Thymus (tissue), 11 donors: ENCODE measurements at regions not wholly inside any gene's neighbourhood (a gene's known extent, or its start where the extent isn't known, plus 50 kb on each side); places are given as distances from the start of the nearest gene placed in this dataset.

Experiments
- DNase-seq, 9 donors: peaks; one replicate each; pipeline ENCODE4 v3.0.0-alpha.2; 2013; ENCODE audit warnings: low spot score in 9 of 9, low read depth in 6 of 9, missing footprints in 1 of 9
- H3K27ac ChIP-seq, 2 donors: one replicate each; pipeline ENCODE4 v1.5.1; 2013; ENCODE audit warnings: control low read depth in 1 of 2, low read depth in 1 of 2, low read length in 1 of 2, mild to moderate bottlenecking in 1 of 2, moderate library complexity in 1 of 2
- H3K27me3 ChIP-seq, 2 donors: one replicate each; pipeline ENCODE4 v1.5.1; 2013; ENCODE audit warnings: low read length in 1 of 2; ENCODE audit not compliant: control insufficient read depth in 2 of 2, insufficient read depth in 1 of 2
- H3K36me3 ChIP-seq, 2 donors: one replicate each; pipeline ENCODE4 v1.5.1; 2013; ENCODE audit warnings: low read length in 1 of 2, mild to moderate bottlenecking in 1 of 2, moderate library complexity in 1 of 2; ENCODE audit not compliant: control insufficient read depth in 2 of 2, insufficient read depth in 2 of 2
- H3K4me1 ChIP-seq, 2 donors: one replicate each; pipeline ENCODE4 v1.5.1; 2013; ENCODE audit warnings: low read length in 2 of 2; ENCODE audit not compliant: control insufficient read depth in 2 of 2, insufficient read depth in 2 of 2
- H3K4me3 ChIP-seq, 2 donors: one replicate each; pipeline ENCODE4 v1.5.1; 2013; ENCODE audit warnings: low read length in 2 of 2, control low read depth in 1 of 2, mild to moderate bottlenecking in 1 of 2
- H3K9me3 ChIP-seq, 2 donors: one replicate each; pipeline ENCODE4 v1.5.1; 2013; ENCODE audit warnings: low read length in 1 of 2, mild to moderate bottlenecking in 1 of 2; ENCODE audit not compliant: control insufficient read depth in 2 of 2, insufficient read depth in 1 of 2
- WGBS: extraction: QIAGEN DNeasy Blood & Tissue Kit; methylation state at CpG from one replicate; pipeline ENCODE4 v1.1.7; 2013; 5-methylcytosine and 5-hydroxymethylcytosine counted together
- donor health status: healthy.

GRCh38 chr18:22467760-22468553 is 50.2 kb upstream of the CTAGE1 start:
- no peak for DNase-seq
- Histone ChIP-seq H3K36me3 (no peaks in the 10 kb centered on the region), H3K4me3 (no peak overlapping the region), H3K9me3 (no peaks in the 10 kb centered on the region), H3K4me1 (no peaks in the 10 kb centered on the region), H3K27ac (no peak overlapping the region), H3K27me3 (no peaks in the 10 kb centered on the region)
- 89% methylated on average over 8 of the region's 8 CpGs for WGBS

- no peak for DNase-seq
- H3K27ac ChIP-seq, result no peak overlapping the region
- no peaks in the 10 kb centered on the region for H3K36me3 ChIP-seq
- no peaks in the 10 kb centered on the region for H3K27me3 ChIP-seq
- no peaks in the 10 kb centered on the region for H3K4me1 ChIP-seq
- 97% methylated on average over 6 of the region's 6 CpGs for WGBS
- no peaks in the 10 kb centered on the region for H3K9me3 ChIP-seq
- H3K4me3 ChIP-seq, result no peak overlapping the region
Measured at GRCh38 chr18:22468554-22468891, 50.8 kb upstream of the CTAGE1 start.

DNA sequence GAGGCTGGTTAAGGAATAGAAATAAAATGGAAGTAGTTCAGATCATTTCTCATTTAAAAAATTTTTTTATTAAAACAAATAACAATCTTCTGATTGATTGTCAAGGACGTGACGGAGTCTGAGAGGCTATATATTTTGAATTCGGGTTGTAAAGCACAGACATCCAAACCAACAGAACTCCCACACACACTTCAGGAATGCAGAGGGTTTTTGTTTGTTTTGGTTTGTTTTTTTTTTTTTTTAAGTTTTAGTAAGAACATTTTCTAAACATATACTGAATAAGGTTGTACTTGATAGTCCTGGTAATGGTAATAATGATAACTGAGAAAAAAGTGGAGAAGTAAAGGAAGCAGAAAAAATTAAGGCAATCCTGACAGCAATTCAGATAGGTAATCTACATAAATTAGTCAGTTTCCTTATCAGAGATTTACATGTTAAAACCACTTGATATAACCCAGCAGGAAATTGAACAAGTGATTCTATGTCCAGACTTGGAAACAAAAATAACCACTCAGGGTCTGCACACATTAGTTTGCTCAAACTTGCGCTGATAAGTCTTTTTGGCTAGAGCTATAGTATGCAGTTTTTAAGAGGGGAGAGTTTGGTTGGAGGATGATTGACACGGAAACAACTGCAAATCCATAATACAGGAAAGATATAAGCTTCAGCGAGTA is 51.5 kb upstream of the CTAGE1 start:
- no peak for DNase-seq
- H3K27me3 ChIP-seq, result no peaks in the 10 kb centered on the region
- no peaks in the 10 kb centered on the region for H3K4me1 ChIP-seq
- WGBS, result 94% methylated on average over 6 of the region's 6 CpGs
- H3K4me3 ChIP-seq, result no peak overlapping the region
- H3K36me3 ChIP-seq, result no peaks in the 10 kb centered on the region
- no peak overlapping the region for H3K27ac ChIP-seq
- no peaks in the 10 kb centered on the region for H3K9me3 ChIP-seq

GRCh38 chr18:22469926-22470247 is 52.2 kb upstream of the CTAGE1 start:
- DNase-seq, result no peak
- 96% methylated on average over 4 of the region's 4 CpGs for WGBS
- Histone ChIP-seq H3K4me1 (no peaks in the 10 kb centered on the region), H3K4me3 (no peak overlapping the region), H3K27me3 (no peaks in the 10 kb centered on the region), H3K36me3 (no peaks in the 10 kb centered on the region), H3K9me3 (no peaks in the 10 kb centered on the region), H3K27ac (no peak overlapping the region)

DNA sequence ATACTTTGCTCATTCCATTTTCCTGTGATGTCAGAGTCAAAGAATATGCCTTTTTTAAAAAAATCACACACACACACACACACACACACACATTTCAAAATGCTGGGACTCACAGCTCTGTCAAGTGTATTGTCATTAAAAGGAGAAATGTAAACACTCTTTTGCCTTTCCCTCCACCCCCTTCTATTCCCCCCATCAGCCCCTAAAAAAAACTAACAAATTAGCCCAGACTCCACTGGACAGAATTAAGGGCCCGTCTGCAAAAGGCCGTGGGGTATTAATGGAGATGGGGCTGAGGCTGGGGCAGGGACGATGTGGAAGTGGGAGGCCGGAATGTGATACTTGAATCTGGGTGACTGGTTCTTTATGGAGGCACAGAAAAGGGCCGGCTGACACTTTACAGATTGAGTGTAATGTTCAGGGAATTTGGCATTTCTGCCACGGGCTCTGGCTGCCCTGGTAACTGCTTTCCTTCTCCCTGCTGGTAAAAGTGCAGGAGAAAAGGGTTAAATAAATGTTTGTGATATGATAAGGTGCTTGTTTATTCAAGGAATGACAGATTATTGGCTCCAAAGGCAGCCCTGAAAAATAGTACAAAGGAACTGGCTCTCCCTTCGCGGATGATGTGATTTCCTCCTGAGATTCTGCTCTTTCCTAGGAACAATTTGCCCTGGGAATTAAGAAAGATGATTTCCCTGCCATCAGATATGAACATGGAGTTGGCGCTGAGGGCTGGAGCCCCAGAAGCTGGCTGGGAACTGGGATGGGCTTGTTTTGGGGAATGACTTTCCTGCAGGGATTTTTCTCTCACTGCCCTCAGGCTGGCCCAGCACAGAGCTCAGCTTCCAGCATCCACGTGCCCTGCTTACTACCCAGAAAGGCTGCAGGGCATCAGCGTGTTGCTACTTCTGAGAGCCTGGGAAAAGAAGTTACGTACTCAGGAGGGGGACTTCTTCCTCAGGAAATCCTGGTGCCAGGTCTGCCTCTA is 52.8 kb upstream of the CTAGE1 start:
- WGBS, result 80% methylated on average over 12 of the region's 12 CpGs
- no peak for DNase-seq
- H3K9me3 ChIP-seq, result no peaks in the 10 kb centered on the region
- no peaks in the 10 kb centered on the region for H3K27me3 ChIP-seq
- H3K4me3 ChIP-seq, result no peak overlapping the region
- H3K36me3 ChIP-seq, result no peaks in the 10 kb centered on the region
- H3K4me1 ChIP-seq, result no peaks in the 10 kb centered on the region
- no peak overlapping the region for H3K27ac ChIP-seq

GRCh38 chr18:22471546-22472131 is 53.9 kb upstream of the CTAGE1 start:
- no peaks in the 10 kb centered on the region for H3K27me3 ChIP-seq
- no peak overlapping the region for H3K4me3 ChIP-seq
- H3K9me3 ChIP-seq, result no peaks in the 10 kb centered on the region
- no peak for DNase-seq
- H3K4me1 ChIP-seq, result no peaks in the 10 kb centered on the region
- no peak overlapping the region for H3K27ac ChIP-seq
- no peaks in the 10 kb centered on the region for H3K36me3 ChIP-seq
- WGBS, result 94% methylated on average over 8 of the region's 8 CpGs

DNA sequence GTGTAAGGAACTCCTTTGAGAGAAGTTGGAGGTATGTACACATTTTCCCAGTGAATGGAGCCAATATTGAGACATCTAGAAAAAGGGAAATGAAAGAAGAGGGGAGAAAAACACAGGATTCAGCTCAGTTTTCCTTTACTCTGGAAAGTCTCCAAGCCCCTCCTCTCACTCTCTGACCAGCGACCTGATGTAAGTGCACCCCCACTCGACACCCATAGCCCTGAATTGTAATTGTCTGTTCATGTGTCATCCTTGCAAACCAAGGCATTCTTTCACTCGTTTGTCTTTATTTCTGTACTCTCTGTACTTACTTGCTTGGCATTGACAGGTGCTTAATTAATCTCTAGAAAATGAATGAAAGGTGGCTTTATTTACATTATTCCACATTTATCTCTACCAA is 55.7 kb upstream of the CTAGE1 start:
- Histone ChIP-seq H3K4me3 (no peak overlapping the region), H3K27ac (no peak overlapping the region), H3K27me3 (no peaks in the 10 kb centered on the region), H3K36me3 (no peaks in the 10 kb centered on the region), H3K4me1 (no peaks in the 10 kb centered on the region), H3K9me3 (no peaks in the 10 kb centered on the region)
- WGBS, result 84% methylated on average over 3 of the region's 3 CpGs
- DNase-seq, result no peak

DNA sequence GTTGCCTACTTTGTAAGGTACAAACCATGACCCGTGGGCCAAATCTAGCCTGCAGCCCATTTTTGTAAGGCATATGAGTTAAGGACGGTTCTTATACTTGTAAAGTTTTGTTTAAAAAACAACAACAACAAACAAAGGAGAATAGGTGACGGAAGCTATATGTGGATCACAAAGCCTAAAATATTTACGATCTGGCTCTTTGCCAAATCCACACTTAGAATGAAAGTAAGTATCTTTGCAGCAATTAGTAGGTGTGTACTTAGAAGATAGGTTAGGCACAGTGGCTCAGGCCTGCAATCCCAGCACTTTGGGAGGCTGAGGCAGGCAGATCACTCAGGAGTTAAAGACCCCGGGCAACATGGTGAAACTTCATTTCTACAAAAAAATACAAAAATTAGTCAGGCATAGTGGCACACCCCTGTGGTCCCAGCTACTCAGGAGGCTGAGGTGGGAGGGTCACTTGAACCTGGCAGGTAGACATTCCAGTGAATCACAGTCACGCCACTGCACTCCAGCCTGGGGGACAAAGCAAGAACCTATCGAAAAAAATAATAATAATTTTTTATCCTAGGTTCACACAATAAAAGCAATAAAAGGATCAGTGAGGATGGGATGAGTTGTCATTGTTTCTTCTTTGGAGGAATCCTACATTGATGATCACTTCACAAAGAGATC is 57.8 kb upstream of the CTAGE1 start:
- WGBS, result 97% methylated on average over 7 of the region's 7 CpGs
- H3K27ac ChIP-seq, result no peak overlapping the region
- no peaks in the 10 kb centered on the region for H3K4me1 ChIP-seq
- no peak for DNase-seq
- H3K27me3 ChIP-seq, result no peaks in the 10 kb centered on the region
- no peaks in the 10 kb centered on the region for H3K36me3 ChIP-seq
- H3K4me3 ChIP-seq, result no peak overlapping the region
- H3K9me3 ChIP-seq, result no peaks in the 10 kb centered on the region
